Loucy (cell line): ENCODE measurements at regions not wholly inside any gene's neighbourhood (a gene's known extent, or its start where the extent isn't known, plus 50 kb on each side); places are given as distances from the start of the nearest gene placed in this dataset.

Experiments
- H2AFZ ChIP-seq: fragments of 200-600 bp; sonication (generic); 2 replicates; pipeline ENCODE4 v1.6.0; 2016; ENCODE audit warnings: antibody characterized with exemption, mild to moderate bottlenecking, low read length, moderate library complexity
- H3F3A ChIP-seq: fragments of 200-600 bp; 2 replicates; pipeline ENCODE4 v1.6.0; 2016; ENCODE audit warnings: antibody characterized with exemption, low read depth, mild to moderate bottlenecking
- H3K27me3 ChIP-seq: fragments of 200-600 bp; sonication (generic); 2 replicates; pipeline ENCODE4 v1.6.1; 2014; ENCODE audit warnings: low read length, mild to moderate bottlenecking; ENCODE audit not compliant: insufficient read depth, poor library complexity, severe bottlenecking
- H3K36me3 ChIP-seq: fragments of 200-600 bp; sonication (generic); 2 replicates; pipeline ENCODE4 v1.6.1; 2016; ENCODE audit warnings: low read length; ENCODE audit not compliant: insufficient read depth
- H3K4me1 ChIP-seq: fragments of 200-600 bp; sonication (generic); 2 replicates; pipeline ENCODE4 v1.5.1; 2014; ENCODE audit warnings: low read length, mild to moderate bottlenecking; ENCODE audit not compliant: insufficient read depth, poor library complexity, severe bottlenecking
- H3K4me2 ChIP-seq: fragments of 200-600 bp; sonication (generic); 2 replicates; pipeline ENCODE4 v1.6.0; 2014; ENCODE audit warnings: antibody characterized with exemption, low read length, low read depth, mild to moderate bottlenecking; ENCODE audit not compliant: poor library complexity, severe bottlenecking
- H3K4me3 ChIP-seq: fragments of 200-600 bp; sonication (generic); 2 replicates; pipeline ENCODE4 v1.5.1; 2014; ENCODE audit warnings: low read length, mild to moderate bottlenecking, mixed read lengths; ENCODE audit not compliant: poor library complexity, severe bottlenecking
- H3K79me2 ChIP-seq: fragments of 200-600 bp; sonication (generic); 2 replicates; pipeline ENCODE4 v1.6.1; 2014; ENCODE audit warnings: low read length; ENCODE audit not compliant: insufficient read depth
- H3K9ac ChIP-seq: fragments of 200-600 bp; sonication (generic); 2 replicates; pipeline ENCODE4 v1.6.0; 2014; ENCODE audit warnings: mild to moderate bottlenecking, low read depth, low read length, moderate library complexity; ENCODE audit not compliant: poor library complexity, severe bottlenecking
- H3K9me2 ChIP-seq: fragments of 200-600 bp; sonication (generic); replicated peaks from 2 replicates; pipeline ENCODE4 v1.6.1; 2016; ENCODE audit warnings: low read depth, low read length, mixed read lengths
- H3K9me3 ChIP-seq: fragments of 200-600 bp; sonication (generic); 2 replicates; pipeline ENCODE4 v1.6.1; 2014; ENCODE audit warnings: mild to moderate bottlenecking, antibody characterized with exemption, low read length, low read depth; ENCODE audit not compliant: insufficient read depth
- H4K20me1 ChIP-seq: fragments of 200-600 bp; sonication (generic); 2 replicates; pipeline ENCODE4 v1.6.0; 2014; ENCODE audit warnings: antibody characterized with exemption, low read length, mild to moderate bottlenecking; ENCODE audit not compliant: insufficient read depth, poor library complexity, severe bottlenecking
- CTCF ChIP-seq: fragments of 200-600 bp; sonication (generic); conservative IDR thresholded peaks from 2 replicates; pipeline ENCODE4 v1.5.1; 2014; ENCODE audit warnings: mild to moderate bottlenecking, antibody characterized with exemption, low read length
- EZH2phosphoT487 ChIP-seq: fragments of 200-600 bp; IDR thresholded peaks from 2 replicates; pipeline ENCODE4 v1.6.1; 2018; ENCODE audit warnings: antibody characterized with exemption, mild to moderate bottlenecking, moderate library complexity, borderline replicate concordance

- no peaks in the 10 kb centered on the region for H3K4me1 ChIP-seq
- H3K4me2 ChIP-seq, result no peak overlapping the region
- H3K4me3 ChIP-seq, result no peak overlapping the region
- H4K20me1 ChIP-seq, result no peaks in the 10 kb centered on the region
- no peak for TF ChIP-seq CTCF
- TF ChIP-seq EZH2phosphoT487, result no peak
- no peak overlapping the region for H2AFZ ChIP-seq
- H3K79me2 ChIP-seq, result no peaks in the 10 kb centered on the region
- no peaks in the 10 kb centered on the region for H3K36me3 ChIP-seq
- H3F3A ChIP-seq, result no peaks in the 10 kb centered on the region
- no peak overlapping the region for H3K9ac ChIP-seq
- no peaks in the 10 kb centered on the region for H3K9me3 ChIP-seq
- H3K9me2 ChIP-seq, result no peaks in the 10 kb centered on the region
- H3K27me3 ChIP-seq, result no peaks in the 10 kb centered on the region
These were observed 558.6 kb upstream of the ADGRL2 start for GRCh38 chr1:81242103-81242502.

GRCh38 chr1:81238129-81238528 lies 562.6 kb upstream of the ADGRL2 start:
- H3K9me3 ChIP-seq, result no peaks in the 10 kb centered on the region
- no peaks in the 10 kb centered on the region for H3K36me3 ChIP-seq
- no peak overlapping the region for H2AFZ ChIP-seq
- TF ChIP-seq CTCF, result no peak
- no peak for TF ChIP-seq EZH2phosphoT487
- no peaks in the 10 kb centered on the region for H3F3A ChIP-seq
- no peaks in the 10 kb centered on the region for H3K79me2 ChIP-seq
- H3K4me2 ChIP-seq, result no peak overlapping the region
- H4K20me1 ChIP-seq, result no peaks in the 10 kb centered on the region
- no peak overlapping the region for H3K4me3 ChIP-seq
- no peaks in the 10 kb centered on the region for H3K27me3 ChIP-seq
- H3K9me2 ChIP-seq, result no peaks in the 10 kb centered on the region
- H3K9ac ChIP-seq, result no peak overlapping the region
- H3K4me1 ChIP-seq, result no peaks in the 10 kb centered on the region

GRCh38 chr1:81237473-81238089 lies 563.2 kb upstream of the ADGRL2 start:
- no peaks in the 10 kb centered on the region for H3K36me3 ChIP-seq
- H4K20me1 ChIP-seq, result no peaks in the 10 kb centered on the region
- no peaks in the 10 kb centered on the region for H3K9me3 ChIP-seq
- no peaks in the 10 kb centered on the region for H3K79me2 ChIP-seq
- H3K9ac ChIP-seq, result no peak overlapping the region
- H2AFZ ChIP-seq, result no peak overlapping the region
- H3F3A ChIP-seq, result no peaks in the 10 kb centered on the region
- H3K9me2 ChIP-seq, result no peaks in the 10 kb centered on the region
- H3K4me1 ChIP-seq, result no peaks in the 10 kb centered on the region
- H3K4me3 ChIP-seq, result no peak overlapping the region
- H3K4me2 ChIP-seq, result no peak overlapping the region
- TF ChIP-seq EZH2phosphoT487 (no peak), CTCF (no peak)
- no peaks in the 10 kb centered on the region for H3K27me3 ChIP-seq
